ENCODE measurements at regions not wholly inside any gene's neighbourhood (a gene's known extent, or its start where the extent isn't known, plus 50 kb on each side); places are given as distances from the start of the nearest gene placed in this dataset.

DNA sequence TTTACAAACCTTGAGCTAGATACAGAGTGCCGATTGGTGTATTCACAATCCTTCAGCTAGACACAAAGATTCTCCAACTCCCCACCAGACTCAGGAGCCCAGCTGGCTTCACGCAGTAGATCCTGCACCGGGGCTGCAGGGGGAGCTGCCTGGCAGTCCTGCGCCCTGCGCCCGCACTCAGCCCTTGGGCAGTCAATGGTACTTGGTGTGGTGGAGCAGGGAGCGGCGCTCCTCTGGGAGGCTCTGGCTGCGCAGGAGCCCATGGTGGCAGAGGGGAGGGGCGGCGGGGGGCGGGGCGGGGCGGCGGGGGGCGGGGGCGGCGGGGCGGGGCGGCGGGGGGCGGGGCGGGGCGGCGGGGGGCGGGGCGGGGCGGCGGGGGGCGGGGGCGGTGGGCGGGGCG is 923.4 kb downstream of the SOCS6 start:
- TF ChIP-seq, protein P1, sequence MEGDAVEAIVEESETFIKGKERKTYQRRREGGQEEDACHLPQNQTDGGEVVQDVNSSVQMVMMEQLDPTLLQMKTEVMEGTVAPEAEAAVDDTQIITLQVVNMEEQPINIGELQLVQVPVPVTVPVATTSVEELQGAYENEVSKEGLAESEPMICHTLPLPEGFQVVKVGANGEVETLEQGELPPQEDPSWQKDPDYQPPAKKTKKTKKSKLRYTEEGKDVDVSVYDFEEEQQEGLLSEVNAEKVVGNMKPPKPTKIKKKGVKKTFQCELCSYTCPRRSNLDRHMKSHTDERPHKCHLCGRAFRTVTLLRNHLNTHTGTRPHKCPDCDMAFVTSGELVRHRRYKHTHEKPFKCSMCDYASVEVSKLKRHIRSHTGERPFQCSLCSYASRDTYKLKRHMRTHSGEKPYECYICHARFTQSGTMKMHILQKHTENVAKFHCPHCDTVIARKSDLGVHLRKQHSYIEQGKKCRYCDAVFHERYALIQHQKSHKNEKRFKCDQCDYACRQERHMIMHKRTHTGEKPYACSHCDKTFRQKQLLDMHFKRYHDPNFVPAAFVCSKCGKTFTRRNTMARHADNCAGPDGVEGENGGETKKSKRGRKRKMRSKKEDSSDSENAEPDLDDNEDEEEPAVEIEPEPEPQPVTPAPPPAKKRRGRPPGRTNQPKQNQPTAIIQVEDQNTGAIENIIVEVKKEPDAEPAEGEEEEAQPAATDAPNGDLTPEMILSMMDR (IDR thresholded peaks at IDR 0.05) = no peak
- TF ChIP-seq ZNF396 (CRISPR knock-in tag; IDR thresholded peaks at IDR 0.05; ENCODE audit: borderline replicate concordance) = no peak
- TF ChIP-seq EMX1 (CRISPR knock-in tag; IDR thresholded peaks at IDR 0.05) = no peak
- TF ChIP-seq, protein P2, sequence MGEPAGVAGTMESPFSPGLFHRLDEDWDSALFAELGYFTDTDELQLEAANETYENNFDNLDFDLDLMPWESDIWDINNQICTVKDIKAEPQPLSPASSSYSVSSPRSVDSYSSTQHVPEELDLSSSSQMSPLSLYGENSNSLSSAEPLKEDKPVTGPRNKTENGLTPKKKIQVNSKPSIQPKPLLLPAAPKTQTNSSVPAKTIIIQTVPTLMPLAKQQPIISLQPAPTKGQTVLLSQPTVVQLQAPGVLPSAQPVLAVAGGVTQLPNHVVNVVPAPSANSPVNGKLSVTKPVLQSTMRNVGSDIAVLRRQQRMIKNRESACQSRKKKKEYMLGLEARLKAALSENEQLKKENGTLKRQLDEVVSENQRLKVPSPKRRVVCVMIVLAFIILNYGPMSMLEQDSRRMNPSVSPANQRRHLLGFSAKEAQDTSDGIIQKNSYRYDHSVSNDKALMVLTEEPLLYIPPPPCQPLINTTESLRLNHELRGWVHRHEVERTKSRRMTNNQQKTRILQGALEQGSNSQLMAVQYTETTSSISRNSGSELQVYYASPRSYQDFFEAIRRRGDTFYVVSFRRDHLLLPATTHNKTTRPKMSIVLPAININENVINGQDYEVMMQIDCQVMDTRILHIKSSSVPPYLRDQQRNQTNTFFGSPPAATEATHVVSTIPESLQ (CRISPR knock-in tag; IDR thresholded peaks at IDR 0.05) = no peak
- no peak for TF ChIP-seq NFATC4 (CRISPR knock-in tag; IDR thresholded peaks at IDR 0.05)
- TF ChIP-seq, protein P3, sequence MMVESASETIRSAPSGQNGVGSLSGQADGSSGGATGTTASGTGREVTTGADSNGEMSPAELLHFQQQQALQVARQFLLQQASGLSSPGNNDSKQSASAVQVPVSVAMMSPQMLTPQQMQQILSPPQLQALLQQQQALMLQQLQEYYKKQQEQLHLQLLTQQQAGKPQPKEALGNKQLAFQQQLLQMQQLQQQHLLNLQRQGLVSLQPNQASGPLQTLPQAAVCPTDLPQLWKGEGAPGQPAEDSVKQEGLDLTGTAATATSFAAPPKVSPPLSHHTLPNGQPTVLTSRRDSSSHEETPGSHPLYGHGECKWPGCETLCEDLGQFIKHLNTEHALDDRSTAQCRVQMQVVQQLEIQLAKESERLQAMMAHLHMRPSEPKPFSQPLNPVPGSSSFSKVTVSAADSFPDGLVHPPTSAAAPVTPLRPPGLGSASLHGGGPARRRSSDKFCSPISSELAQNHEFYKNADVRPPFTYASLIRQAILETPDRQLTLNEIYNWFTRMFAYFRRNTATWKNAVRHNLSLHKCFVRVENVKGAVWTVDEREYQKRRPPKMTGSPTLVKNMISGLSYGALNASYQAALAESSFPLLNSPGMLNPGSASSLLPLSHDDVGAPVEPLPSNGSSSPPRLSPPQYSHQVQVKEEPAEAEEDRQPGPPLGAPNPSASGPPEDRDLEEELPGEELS (CRISPR knock-in tag; IDR thresholded peaks at IDR 0.05) = no peak
- TF ChIP-seq, protein P4, sequence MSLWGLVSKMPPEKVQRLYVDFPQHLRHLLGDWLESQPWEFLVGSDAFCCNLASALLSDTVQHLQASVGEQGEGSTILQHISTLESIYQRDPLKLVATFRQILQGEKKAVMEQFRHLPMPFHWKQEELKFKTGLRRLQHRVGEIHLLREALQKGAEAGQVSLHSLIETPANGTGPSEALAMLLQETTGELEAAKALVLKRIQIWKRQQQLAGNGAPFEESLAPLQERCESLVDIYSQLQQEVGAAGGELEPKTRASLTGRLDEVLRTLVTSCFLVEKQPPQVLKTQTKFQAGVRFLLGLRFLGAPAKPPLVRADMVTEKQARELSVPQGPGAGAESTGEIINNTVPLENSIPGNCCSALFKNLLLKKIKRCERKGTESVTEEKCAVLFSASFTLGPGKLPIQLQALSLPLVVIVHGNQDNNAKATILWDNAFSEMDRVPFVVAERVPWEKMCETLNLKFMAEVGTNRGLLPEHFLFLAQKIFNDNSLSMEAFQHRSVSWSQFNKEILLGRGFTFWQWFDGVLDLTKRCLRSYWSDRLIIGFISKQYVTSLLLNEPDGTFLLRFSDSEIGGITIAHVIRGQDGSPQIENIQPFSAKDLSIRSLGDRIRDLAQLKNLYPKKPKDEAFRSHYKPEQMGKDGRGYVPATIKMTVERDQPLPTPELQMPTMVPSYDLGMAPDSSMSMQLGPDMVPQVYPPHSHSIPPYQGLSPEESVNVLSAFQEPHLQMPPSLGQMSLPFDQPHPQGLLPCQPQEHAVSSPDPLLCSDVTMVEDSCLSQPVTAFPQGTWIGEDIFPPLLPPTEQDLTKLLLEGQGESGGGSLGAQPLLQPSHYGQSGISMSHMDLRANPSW (CRISPR knock-in tag; conservative IDR thresholded peaks at IDR 0.05; ENCODE audit: low read depth) = no peak
- TF ChIP-seq ZNF416 (CRISPR knock-in tag; IDR thresholded peaks at IDR 0.05) = no peak
